Panc1 (cell line): ENCODE measurements at regions not wholly inside any gene's neighbourhood (a gene's known extent, or its start where the extent isn't known, plus 50 kb on each side); places are given as distances from the start of the nearest gene placed in this dataset.

Source experiments
- ATAC-seq: fragments of 200-7000 bp; cut with Tn5 transposase; 2 replicates; pipeline ENCODE4 v1.9.1; 2020; ENCODE audit warnings: mild to moderate bottlenecking, moderate library complexity
- BruUV-seq: library from RNA; stranded (reverse); fragments of 400-500 nt; replicated peaks from 2 replicates; lab custom pipeline; 2021; lab: Mats Ljungman, UMichigan
- CTCF ChIA-PET: fragments of 300-600 bp; sonication (Branson Sonifier 250); formaldehyde crosslinking; loops from one replicate; lab custom pipeline; 2022; ENCODE audit warnings: antibody characterized with exemption; lab: Charles Lee
- POLR2A ChIA-PET: fragments of 300-600 bp; sonication (Branson Sonifier 250); formaldehyde crosslinking; loops from one replicate; lab custom pipeline; 2022; ENCODE audit warnings: antibody characterized with exemption; lab: Charles Lee
- DNase-seq: peaks from one replicate; pipeline ENCODE4 v3.0.0-alpha.2; 2010; ENCODE audit warnings: low read depth, low spot score
- H3K27ac ChIP-seq: 2 replicates; pipeline ENCODE4 v1.5.1; 2011; ENCODE audit warnings: mild to moderate bottlenecking, low read length, inconsistent platforms
- H3K27me3 ChIP-seq: fragments of 200-500 bp; sonication (Bioruptor generic); 2 replicates; pipeline ENCODE4 v1.6.0; 2014; ENCODE audit warnings: low read length, inconsistent platforms; ENCODE audit not compliant: control insufficient read depth, insufficient read depth
- H3K36me3 ChIP-seq: fragments of 200-500 bp; sonication (Bioruptor generic); 2 replicates; pipeline ENCODE4 v1.5.1; 2014; ENCODE audit warnings: inconsistent platforms, mild to moderate bottlenecking, low read length, moderate library complexity; ENCODE audit not compliant: control insufficient read depth, insufficient read depth
- H3K4me1 ChIP-seq: 2 replicates; pipeline ENCODE4 v1.5.1; 2011; ENCODE audit warnings: inconsistent platforms, mild to moderate bottlenecking, low read length, moderate library complexity; ENCODE audit not compliant: control insufficient read depth, insufficient read depth
- H3K4me3 ChIP-seq, 2 experiments: 2 replicates each; pipeline ENCODE4 v1.5.1; 2011 to 2012; ENCODE audit warnings: low read depth in 2 of 2, low read length in 2 of 2, mild to moderate bottlenecking in 2 of 2, inconsistent platforms in 1 of 2, moderate library complexity in 1 of 2
- H3K9me3 ChIP-seq: fragments of 200-500 bp; sonication (Bioruptor generic); 2 replicates; pipeline ENCODE4 v1.5.1; 2014; ENCODE audit warnings: low read depth, mild to moderate bottlenecking, inconsistent platforms, low read length, moderate library complexity; ENCODE audit not compliant: control insufficient read depth, insufficient read depth
- CTCF ChIP-seq: fragments of 450-650 bp; IDR thresholded peaks from 2 replicates; pipeline ENCODE4 v1.5.1; 2017; ENCODE audit warnings: mild to moderate bottlenecking
- POLR2AphosphoS5 ChIP-seq: IDR thresholded peaks from 2 replicates; pipeline ENCODE4 v1.6.1; 2012; ENCODE audit warnings: mild to moderate bottlenecking, low read depth, low read length, moderate library complexity
- REST ChIP-seq, 2 experiments: IDR thresholded peaks; 2 replicates each; pipeline ENCODE4 v1.6.1; 2011 to 2012; ENCODE audit warnings: low read depth in 2 of 2, control low read depth in 1 of 2, low read length in 1 of 2, mild to moderate bottlenecking in 1 of 2, moderate library complexity in 1 of 2; ENCODE audit not compliant: insufficient read depth in 1 of 2
- SIN3A ChIP-seq: IDR thresholded peaks from 2 replicates; pipeline ENCODE4 v1.6.1; 2012; ENCODE audit warnings: low read depth, mild to moderate bottlenecking, low read length, moderate library complexity, borderline replicate concordance; ENCODE audit not compliant: insufficient read depth
- TCF7L2 ChIP-seq: IDR thresholded peaks from 2 replicates; pipeline ENCODE4 v1.6.1; 2011; ENCODE audit warnings: mild to moderate bottlenecking, low read depth, low read length, inconsistent platforms
- in situ Hi-C: cut with HindIII; loops from 2 replicates; pipeline ENCODE4 v1.10.0; 2016; ENCODE audit warnings: low sequenced_read_pairs, low pct_unique_long_range_greater_than_20kb
- intact Hi-C: fragments of 100-400 bp; cut with micrococcal nuclease; formaldehyde crosslinking; loops from one replicate; pipeline ENCODE4 v1.10.0; 2022; ENCODE audit not compliant: unreplicated experiment

- intact Hi-C loops, result no loop called here
- H3K9me3 ChIP-seq, result no peaks in the 10 kb centered on the region; the same call in 1 of the 2 replicates
- CTCF ChIA-PET, result no interaction called here
- no peak overlapping the region for H3K4me3 ChIP-seq
- TF ChIP-seq TCF7L2, result no peak
- no peak for TF ChIP-seq SIN3A
- TF ChIP-seq REST (IDR thresholded peaks at IDR 0.05; ENCODE audit: insufficient read depth in 1 of 2, low read depth in 2 of 2, low read length in 1 of 2), result no peak
- TF ChIP-seq CTCF, result no peak
- no peak for TF ChIP-seq POLR2AphosphoS5
- H3K27me3 ChIP-seq, result no peaks in the 10 kb centered on the region
- ATAC-seq (no peak), DNase-seq (no peak)
- H3K27ac ChIP-seq, result no peak overlapping the region
- H3K4me1 ChIP-seq, result no peaks in the 10 kb centered on the region
- in situ Hi-C loops, result no loop called here
- BruUV-seq, result no TSS peak
- POLR2A ChIA-PET, result no interaction called here
- H3K36me3 ChIP-seq, result no peaks in the 10 kb centered on the region
These were observed 499.2 kb upstream of the ATP2B1 start for GRCh38 chr12:90207799-90208198.

GRCh38 chr12:90205165-90205564 is 496.5 kb upstream of the ATP2B1 start:
- no peaks in the 10 kb centered on the region for H3K36me3 ChIP-seq

More at GRCh38 chr12:90205165-90205564, 496.5 kb upstream of the ATP2B1 start:
- ChIA-PET POLR2A (no interaction called here), CTCF (no interaction called here)
- BruUV-seq, result no TSS peak
- TF ChIP-seq TCF7L2, result no peak
- no peak for TF ChIP-seq POLR2AphosphoS5
- TF ChIP-seq REST (IDR thresholded peaks at IDR 0.05; ENCODE audit: insufficient read depth in 1 of 2, low read depth in 2 of 2, low read length in 1 of 2), result no peak
- TF ChIP-seq CTCF, result no peak
- no peak for TF ChIP-seq SIN3A
- ATAC-seq, result no peak
- no peaks in the 10 kb centered on the region for H3K9me3 ChIP-seq
- intact Hi-C loops, result no loop called here
- no peak overlapping the region for H3K27ac ChIP-seq
- DNase-seq, result no peak
- no peaks in the 10 kb centered on the region for H3K27me3 ChIP-seq
- in situ Hi-C loops, result no loop called here
- no peak overlapping the region for H3K4me3 ChIP-seq
- H3K4me1 ChIP-seq, result no peaks in the 10 kb centered on the region
